Activated naive CD4-positive, alpha-beta T cell treated with anti-CD3 and anti-CD28 coated beads, Interleukin-2, amount 50 U/mL, for 72 hours (primary cell): ENCODE measurements at regions not wholly inside any gene's neighbourhood (a gene's known extent, or its start where the extent isn't known, plus 50 kb on each side); places are given as distances from the start of the nearest gene placed in this dataset.
"Not testable (repeated sequence)": the region's sequence is repeated elsewhere in the genome, so short reads cannot be mapped to it uniquely, and the experiment has no call there.

ENCODE experiments used
- ATAC-seq, 2 donors: fragments of 150-1000 bp; cut with Tn5 transposase; 2 replicates each; pipeline ENCODE4 v1.10.0; 2021; ENCODE audit warnings: mild to moderate bottlenecking in 2 of 2, moderate library complexity in 2 of 2
- DNase-seq, 2 donors: peaks; one replicate each; pipeline ENCODE4 v3.0.0; 2021 to 2022; ENCODE audit warnings: low spot score in 2 of 2
- H3K27ac Mint-ChIP-seq, 2 donors: one replicate each; pipeline ENCODE4 v1.8.0; 2022; ENCODE audit warnings: mild to moderate bottlenecking in 2 of 2, mixed read lengths in 2 of 2
- H3K36me3 Mint-ChIP-seq, 2 donors: one replicate each; pipeline ENCODE4 v1.8.0; 2022; ENCODE audit warnings: mixed read lengths in 2 of 2
- H3K9me3 Mint-ChIP-seq, 2 donors: one replicate each; pipeline ENCODE4 v1.8.0; 2022; ENCODE audit warnings: mixed read lengths in 2 of 2

DNA sequence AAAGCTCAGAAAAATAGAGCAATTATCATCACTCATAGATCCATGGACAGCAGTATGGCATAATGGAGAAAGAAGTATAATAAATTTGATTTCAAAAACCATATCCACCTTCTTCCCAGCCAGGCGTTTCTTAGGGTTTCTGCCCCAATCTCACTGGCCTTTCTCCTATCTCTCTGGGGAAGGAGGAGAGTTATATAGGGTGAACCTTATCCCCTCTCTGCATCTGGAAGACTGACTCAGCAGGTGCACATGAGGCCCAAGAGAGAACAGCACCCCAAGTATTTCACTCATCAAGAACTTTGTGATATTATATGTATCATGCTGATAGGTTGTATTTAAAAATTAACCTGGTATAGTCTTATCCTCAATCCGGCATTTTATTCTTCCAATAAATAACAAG lies 318.8 kb upstream of the RASGEF1B start:
- Mint-ChIP-seq H3K9me3 (no peaks in the 10 kb centered on the region), H3K27ac (no peak overlapping the region), H3K36me3 (no peaks in the 10 kb centered on the region)
- no peak for ATAC-seq
- no peak for DNase-seq

DNA sequence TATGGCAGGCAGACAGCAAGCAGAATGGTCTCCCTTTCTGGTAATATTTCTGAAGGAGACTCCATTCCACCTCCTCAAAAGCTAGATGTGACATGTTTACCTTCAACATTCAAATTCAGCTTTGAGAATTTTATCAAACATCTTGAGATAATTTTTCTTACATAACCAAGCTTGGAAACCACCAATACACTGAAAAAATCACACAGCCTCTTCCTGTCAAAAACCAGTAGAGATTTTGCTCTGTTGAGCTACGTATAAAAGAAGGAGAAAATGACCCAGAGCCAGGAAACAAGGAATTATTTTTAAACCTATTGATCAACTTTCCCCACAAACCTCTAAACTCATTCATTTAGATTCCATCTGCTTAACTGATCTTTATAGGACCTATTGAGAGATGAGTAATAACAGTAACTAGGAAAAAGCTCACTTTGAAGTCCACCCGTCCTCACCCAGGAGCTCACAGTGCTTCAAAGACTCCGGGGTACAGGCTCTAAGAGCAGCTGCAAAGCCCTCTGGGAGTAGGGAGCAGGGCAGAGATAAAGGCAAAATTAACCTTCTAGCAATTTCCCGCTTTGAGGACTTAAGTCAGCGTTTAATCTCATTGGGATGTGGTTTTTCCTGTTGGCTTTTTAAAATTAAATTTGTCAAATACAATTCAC lies 318.2 kb upstream of the RASGEF1B start:
- DNase-seq (no peak), ATAC-seq (no peak)
- no peak overlapping the region for H3K27ac Mint-ChIP-seq
- no peaks in the 10 kb centered on the region for H3K36me3 Mint-ChIP-seq
- H3K9me3 Mint-ChIP-seq, result no peaks in the 10 kb centered on the region

DNA sequence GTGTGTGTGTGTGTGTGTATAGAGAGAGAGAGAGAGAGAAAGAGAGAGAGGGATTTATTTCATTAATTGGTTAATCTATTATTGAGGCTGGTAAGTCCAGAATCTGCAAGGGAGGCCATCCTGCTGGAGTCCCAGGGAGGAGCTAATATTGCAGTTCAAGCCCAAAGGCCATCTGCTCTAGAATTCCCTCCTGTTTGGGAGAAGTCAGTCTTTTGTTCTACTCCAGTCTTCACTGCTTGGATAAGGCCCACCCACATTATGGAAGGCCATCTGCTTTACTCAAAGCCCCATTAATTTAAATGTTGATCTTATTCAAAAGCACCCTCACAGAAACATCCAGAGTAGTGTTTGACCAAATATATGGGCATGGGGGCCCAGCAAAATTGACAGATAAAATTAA lies 317.5 kb upstream of the RASGEF1B start:
- Mint-ChIP-seq H3K27ac (no peak overlapping the region), H3K9me3 (no peaks in the 10 kb centered on the region), H3K36me3 (no peaks in the 10 kb centered on the region)
- DNase-seq, result no peak
- no peak for ATAC-seq

DNA sequence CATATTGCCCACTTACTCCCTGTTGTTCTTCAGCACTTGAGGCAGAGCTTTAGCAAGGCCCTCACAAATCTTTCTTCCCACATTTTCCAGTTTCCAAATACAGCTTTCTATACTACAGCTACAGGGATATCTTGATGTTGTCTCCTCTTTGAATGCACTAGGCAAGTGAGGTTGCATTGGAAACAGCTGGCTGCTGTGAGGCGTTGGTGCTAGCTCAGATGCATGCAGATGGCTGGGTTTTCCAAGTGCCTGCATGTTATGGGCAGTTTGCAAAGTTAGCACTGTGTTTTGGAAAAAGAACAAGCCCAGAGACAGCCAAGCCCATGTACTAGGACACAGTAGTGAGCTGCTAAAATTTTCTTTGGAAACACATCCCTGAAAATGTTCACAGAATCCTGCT lies 315.1 kb upstream of the RASGEF1B start:
- DNase-seq, result no peak

DNA sequence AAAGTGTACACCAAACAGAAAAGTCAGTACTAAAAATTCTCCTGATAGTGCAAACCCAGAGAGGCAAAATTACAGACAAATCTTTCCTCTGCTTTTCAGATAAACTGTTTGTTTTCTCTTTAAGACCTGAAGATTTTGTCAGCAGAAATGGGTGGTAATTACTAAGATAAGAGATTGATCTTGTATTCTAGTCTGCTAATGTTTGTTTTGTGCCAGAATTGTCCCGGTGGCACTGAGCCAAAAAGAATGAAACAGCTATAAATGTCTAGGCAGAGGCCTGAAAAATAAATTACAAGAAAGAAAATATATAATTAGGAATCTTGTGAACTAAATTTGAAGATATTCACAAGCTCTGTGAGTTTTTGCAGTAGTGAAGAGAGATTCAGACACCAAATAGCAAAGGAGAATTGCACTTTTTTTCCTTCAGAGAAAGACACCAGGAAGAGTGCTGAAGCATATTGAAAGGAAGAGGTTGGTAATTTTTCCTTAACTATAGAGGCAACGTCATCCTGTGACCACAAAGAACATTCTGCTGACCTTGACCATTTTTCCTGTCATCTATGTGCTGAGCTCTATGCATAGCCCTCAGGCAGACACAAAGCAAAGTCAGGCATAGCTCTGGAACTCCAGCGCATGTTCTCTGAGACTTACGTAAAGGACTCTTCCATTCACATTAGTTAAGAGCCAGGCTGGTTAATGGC lies 314.5 kb upstream of the RASGEF1B start:
- DNase-seq (no peak), ATAC-seq (peak; percentile 31 to 55)
- H3K27ac Mint-ChIP-seq, result no peak overlapping the region
- H3K9me3 Mint-ChIP-seq, result no peaks in the 10 kb centered on the region
- H3K36me3 Mint-ChIP-seq, result no peaks in the 10 kb centered on the region

More for the DNA sequence above, 315.1 kb upstream of the RASGEF1B start:
- Mint-ChIP-seq H3K9me3 (no peaks in the 10 kb centered on the region), H3K27ac (no peak overlapping the region), H3K36me3 (no peaks in the 10 kb centered on the region)
- no peak for ATAC-seq

DNA sequence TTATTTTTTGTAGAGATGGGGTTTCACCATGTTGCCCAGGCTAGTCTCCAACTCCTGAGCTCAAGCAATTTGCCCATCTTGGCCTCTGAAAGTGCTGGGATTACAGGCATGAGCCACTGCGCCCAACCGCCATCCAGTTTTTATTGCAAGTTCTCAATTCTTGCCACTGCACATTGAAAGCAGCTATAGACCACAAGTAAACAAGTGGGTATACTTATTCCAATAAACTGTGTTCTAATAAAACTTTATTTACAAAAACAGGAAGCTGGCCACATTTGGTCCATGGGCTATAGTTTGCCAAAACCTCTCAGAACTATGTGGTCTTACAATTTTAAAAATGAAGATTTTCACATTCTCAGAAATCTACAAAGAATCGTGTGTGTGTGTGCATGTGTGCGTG lies 313.6 kb upstream of the RASGEF1B start:
- no peak for DNase-seq
- Mint-ChIP-seq H3K9me3 (no peaks in the 10 kb centered on the region), H3K27ac (no peak overlapping the region)

DNA sequence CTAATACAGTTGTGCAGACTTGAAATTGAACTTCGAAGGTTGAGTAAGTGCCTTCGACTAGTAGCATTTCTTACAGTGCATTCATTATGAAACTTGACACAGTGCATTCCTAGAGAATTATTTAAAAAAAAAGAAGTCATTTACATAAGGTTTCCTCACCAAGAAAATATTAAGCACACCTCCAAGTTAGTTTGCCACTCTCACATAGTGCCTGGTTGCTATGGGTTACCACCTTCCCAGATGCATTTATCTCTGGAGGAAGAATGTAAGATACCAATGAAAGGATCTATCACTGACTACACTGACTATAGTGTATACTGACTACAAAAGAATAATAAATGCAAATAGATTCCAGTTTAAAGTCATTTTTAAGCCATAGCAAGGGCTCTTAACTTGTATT lies 311.9 kb upstream of the RASGEF1B start:
- H3K27ac Mint-ChIP-seq, result no peak overlapping the region
- ATAC-seq, result no peak
- no peaks in the 10 kb centered on the region for H3K9me3 Mint-ChIP-seq
- no peaks in the 10 kb centered on the region for H3K36me3 Mint-ChIP-seq
- no peak for DNase-seq

More for the DNA sequence above, 313.6 kb upstream of the RASGEF1B start:
- H3K36me3 Mint-ChIP-seq, result no peaks in the 10 kb centered on the region
- no peak for ATAC-seq

DNA sequence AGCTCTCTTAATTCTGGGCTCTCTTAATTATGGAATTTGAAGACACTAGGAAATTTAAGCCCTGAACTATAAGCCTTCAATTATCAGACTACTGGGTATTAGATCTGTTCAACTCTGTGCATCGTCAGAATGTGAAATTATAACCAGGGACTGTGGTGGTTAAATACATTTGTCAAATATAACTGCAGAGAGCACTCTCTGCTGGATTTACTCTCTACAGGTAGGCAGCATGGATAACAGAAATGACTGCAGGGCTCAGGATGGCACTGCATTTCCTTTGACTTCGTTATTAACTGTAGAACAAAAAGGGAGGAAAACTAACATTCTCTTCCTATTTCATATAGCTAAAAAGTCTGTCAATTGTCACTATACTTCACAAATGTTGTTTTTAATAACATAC lies 310.1 kb upstream of the RASGEF1B start:
- DNase-seq (no peak), ATAC-seq (no peak)
- H3K9me3 Mint-ChIP-seq, result no peaks in the 10 kb centered on the region
- H3K36me3 Mint-ChIP-seq, result no peaks in the 10 kb centered on the region
- no peak overlapping the region for H3K27ac Mint-ChIP-seq

DNA sequence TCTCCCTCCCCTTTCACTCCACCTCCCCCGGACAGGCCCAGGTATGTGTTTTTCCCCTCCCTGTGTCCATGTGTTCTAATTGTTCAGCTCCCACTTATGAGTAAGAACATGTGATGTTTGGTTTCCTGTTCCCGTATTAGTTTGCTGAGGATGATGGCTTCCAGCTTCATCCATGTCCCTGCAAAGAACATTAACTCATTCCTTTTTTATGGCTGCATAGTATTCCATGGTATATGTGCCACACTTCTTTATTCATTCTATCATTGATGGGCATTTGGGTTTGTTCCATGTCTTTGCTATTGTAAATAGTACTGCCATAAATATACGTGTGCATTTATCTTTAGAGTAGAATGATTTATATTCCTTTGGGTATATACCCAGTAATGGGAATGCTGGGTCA lies 306.0 kb upstream of the RASGEF1B start:
- ATAC-seq, H3K36me3 Mint-ChIP-seq, H3K27ac Mint-ChIP-seq, DNase-seq, H3K9me3 Mint-ChIP-seq: not testable (repeated sequence)

DNA sequence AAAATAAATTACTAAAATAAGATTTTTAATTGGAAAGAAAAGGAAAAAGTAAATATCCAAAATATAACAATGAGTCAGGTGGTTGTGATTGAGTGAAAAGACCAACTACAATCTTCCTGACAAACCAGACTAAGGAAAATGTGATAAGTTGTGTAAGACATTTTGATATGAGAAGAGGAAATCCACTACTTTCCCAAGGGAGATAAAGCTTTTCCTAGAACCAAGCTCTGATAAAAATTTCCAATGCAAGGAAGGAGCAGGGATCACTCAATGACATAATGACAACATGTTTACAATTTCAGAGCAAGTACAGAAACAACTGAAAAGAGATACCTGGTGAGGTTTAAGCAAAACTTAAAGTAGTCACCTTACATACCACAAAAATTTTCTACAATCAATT lies 305.1 kb upstream of the RASGEF1B start:
- H3K27ac Mint-ChIP-seq, result no peak overlapping the region
- ATAC-seq (no peak), DNase-seq (no peak)
- H3K36me3 Mint-ChIP-seq, result no peaks in the 10 kb centered on the region
- no peaks in the 10 kb centered on the region for H3K9me3 Mint-ChIP-seq

DNA sequence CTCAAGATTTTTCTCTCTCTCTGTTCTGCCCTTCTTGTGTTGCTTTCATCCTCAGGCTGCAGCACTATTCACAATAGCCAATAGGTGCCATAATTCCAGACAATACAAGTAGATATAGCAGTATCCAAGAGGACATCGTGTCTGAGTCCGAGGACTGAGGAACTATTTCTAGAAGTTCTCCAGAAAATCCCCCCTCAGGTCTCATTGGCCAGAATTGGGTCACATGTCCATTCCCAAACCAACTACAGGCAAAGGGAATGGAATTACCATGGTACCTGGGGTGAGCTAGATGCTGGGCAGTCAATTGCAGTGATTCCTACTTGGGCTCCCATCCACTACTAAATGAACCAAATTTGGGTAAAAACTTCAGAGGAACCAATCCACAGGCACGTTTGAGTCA lies 301.9 kb upstream of the RASGEF1B start:
- H3K9me3 Mint-ChIP-seq, result no peaks in the 10 kb centered on the region
- DNase-seq (no peak), ATAC-seq (no peak)
- no peak overlapping the region for H3K27ac Mint-ChIP-seq
- H3K36me3 Mint-ChIP-seq, result no peaks in the 10 kb centered on the region

DNA sequence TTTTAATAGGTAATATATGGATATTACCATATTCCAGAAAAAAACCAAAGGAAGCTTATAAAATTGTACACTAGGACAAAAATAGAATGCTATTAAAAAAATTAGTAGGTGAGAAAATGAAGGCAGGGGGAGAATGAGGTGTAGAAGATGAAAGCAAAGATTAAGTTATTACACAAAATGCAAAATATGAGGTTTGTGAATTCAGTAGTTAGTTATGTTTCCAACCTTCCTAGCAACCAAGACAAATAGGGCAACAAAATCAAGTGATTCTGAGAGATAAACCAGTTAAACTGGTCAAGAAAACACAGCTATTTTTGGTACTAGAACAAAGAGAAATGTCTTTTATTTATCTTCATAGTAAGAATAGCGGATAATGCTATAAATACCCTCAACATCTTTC lies 300.0 kb upstream of the RASGEF1B start:
- Mint-ChIP-seq H3K36me3 (no peaks in the 10 kb centered on the region), H3K27ac (no peak overlapping the region), H3K9me3 (no peaks in the 10 kb centered on the region)
- ATAC-seq, result no peak
- no peak for DNase-seq

DNA sequence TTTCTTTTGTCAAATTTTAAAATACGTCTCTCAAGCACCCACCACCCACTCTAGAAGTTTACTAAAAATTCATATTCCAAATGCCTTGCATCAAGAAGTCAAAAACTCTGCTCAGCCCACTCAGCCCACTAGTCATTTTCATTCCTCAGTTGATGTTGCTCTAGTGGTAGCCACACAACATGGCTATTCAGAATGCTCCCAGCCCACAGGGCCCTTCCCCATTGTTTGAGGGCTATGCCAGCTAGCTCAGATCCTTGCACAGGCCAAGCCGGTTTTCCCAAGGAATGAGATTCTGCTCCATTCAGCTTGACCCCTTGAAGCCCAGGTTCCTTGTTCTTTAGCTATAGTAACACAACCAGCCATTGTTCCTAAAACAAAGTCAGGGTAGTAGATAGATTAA lies 297.5 kb upstream of the RASGEF1B start:
- DNase-seq, result no peak
- Mint-ChIP-seq H3K9me3 (no peaks in the 10 kb centered on the region), H3K27ac (no peak overlapping the region), H3K36me3 (no peaks in the 10 kb centered on the region)
- no peak for ATAC-seq

DNA sequence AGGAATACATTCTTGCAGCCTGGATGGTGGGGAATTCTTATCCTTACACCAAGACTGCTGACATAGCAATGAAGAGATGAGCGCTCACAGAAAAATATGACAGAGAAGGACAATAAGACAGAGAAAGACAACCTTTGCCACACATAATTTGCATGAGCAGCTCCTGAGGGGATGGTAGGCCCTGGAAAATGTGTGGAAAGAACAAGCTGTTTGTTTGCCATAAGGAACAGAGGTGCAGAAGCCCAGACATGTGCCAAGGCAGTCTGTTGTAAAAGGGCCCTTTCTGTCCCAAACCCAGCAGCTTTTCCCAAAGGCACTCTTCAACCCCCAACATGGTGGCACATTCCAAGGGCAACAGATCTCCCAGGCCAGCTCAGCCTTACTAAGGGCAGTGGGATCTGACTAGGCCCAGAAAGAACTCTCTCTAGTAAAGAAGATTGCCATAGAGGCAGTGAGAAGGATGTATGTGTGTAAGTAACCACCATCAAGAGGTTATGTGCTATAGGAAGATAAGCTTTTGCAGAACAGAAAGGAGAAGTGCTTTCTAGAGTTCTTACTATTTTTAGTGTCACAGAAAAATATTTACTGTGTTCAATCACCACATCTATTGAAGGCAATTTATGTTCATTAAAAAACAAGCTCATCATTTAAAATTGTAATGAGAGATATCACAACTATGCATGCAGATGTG lies 287.0 kb upstream of the RASGEF1B start:
- no peak for DNase-seq
- Mint-ChIP-seq H3K27ac (no peak overlapping the region), H3K9me3 (peaks cover 0 to 5% of the 10 kb centered on the region in 2 donors), H3K36me3 (no peaks in the 10 kb centered on the region)
- ATAC-seq, result no peak

DNA sequence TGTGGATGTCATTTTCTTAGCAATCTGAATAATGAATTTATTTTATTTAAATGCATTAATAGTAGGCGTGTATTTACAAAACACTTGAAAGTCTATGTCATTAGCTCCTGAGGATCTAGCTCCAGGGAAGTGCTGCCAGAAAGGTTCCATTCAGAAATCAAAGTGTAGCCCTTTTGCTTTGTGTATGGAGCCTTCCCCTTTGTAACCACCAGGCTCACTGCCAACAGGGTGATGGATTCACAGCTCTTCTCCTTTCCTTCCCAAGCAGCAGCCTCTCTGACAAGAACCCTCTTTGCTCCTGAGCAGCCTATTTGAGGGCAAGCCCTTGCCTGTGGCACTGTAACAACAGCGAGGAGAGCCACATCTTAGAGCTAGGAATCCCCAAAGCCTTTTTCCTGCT lies 286.0 kb upstream of the RASGEF1B start:
- DNase-seq (no peak), ATAC-seq (no peak)
- H3K9me3 Mint-ChIP-seq, result peaks cover 0 to 5% of the 10 kb centered on the region in 2 donors
- no peaks in the 10 kb centered on the region for H3K36me3 Mint-ChIP-seq
- no peak overlapping the region for H3K27ac Mint-ChIP-seq

DNA sequence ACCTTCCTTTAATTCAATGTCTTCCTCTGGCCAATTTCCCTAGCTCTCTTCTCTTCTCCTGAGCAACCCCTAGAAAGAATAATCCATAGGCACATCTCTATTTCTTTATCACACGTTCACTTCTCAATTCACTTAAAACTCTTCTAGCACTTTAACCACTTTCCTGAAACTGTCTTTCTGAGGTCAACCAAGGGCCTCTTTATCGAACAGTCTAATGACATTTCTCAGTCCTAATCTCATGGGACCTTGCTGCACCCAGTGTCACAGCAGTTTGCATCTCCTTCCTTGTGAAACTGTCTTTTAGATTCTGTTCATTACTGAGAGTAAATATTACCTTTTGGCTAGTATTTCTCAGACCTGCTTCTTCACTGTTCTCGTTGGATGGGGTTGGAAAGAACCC lies 285.3 kb upstream of the RASGEF1B start:
- no peak for ATAC-seq
- Mint-ChIP-seq H3K27ac (no peak overlapping the region), H3K36me3 (no peaks in the 10 kb centered on the region), H3K9me3 (peaks cover 0 to 5% of the 10 kb centered on the region in 2 donors)
- no peak for DNase-seq

DNA sequence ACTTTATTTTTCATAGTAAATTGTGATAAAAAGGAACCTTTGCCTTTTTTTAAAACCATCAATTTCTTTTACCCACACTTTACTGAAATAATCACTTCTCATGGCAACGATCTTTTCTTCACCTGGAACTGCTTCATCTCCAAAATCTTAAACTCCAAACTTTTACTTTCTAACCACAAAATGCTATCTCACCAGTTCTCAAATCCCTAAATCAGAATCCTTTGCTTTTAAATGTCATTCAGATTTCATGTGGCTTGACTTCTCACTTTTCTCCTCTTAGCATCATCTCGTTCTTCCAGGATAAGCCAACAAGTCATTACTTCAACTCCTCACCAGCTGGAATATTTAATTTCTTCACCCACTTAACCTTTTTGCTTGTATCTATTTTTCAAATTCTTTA lies 284.3 kb upstream of the RASGEF1B start:
- ATAC-seq, result no peak
- no peak for DNase-seq
- no peak overlapping the region for H3K27ac Mint-ChIP-seq
- H3K9me3 Mint-ChIP-seq, result peaks cover 0 to 5% of the 10 kb centered on the region in 2 donors
- H3K36me3 Mint-ChIP-seq, result no peaks in the 10 kb centered on the region

DNA sequence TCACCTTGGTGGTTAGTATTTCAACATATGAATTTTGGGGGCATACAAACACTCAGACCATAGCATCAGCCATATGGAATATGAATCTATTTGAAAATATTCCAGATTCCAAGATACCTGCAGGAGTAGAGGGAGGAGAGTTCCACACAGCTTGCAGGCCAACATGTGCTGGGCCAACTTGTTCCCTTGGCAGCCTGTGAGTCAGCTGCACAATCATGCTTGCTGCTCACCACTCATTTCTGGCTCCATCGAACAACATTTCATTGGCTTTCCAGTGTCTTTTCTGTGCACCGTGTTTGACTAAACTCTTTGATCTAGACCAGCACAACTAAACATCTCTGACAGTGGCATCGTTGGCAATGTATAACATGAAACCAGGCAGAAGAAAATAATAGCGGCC lies 282.5 kb upstream of the RASGEF1B start:
- no peak overlapping the region for H3K27ac Mint-ChIP-seq
- peaks cover 0 to 5% of the 10 kb centered on the region in 2 donors for H3K9me3 Mint-ChIP-seq
- DNase-seq (no peak), ATAC-seq (no peak)
- H3K36me3 Mint-ChIP-seq, result no peaks in the 10 kb centered on the region
